Fibroblast of skin of scalp (primary cell): ENCODE measurements at regions not wholly inside any gene's neighbourhood (a gene's known extent, or its start where the extent isn't known, plus 50 kb on each side); places are given as distances from the start of the nearest gene placed in this dataset.
"Not testable (repeated sequence)": the region's sequence is repeated elsewhere in the genome, so short reads cannot be mapped to it uniquely, and the experiment has no call there.

ENCODE experiments used
- DNase-seq: peaks from one replicate; pipeline ENCODE4 v3.0.0-alpha.2; 2013

GRCh38 chr3:78430741-78431140, 1337.1 kb downstream of the ROBO1 start:
- peak; percentile 23 for DNase-seq

- DNase-seq, result peak; percentile 12
Measured at GRCh38 chr3:78434801-78435200, 1333.0 kb downstream of the ROBO1 start.

- no peak for DNase-seq
Measured at GRCh38 chr3:78455166-78455565, 1312.6 kb downstream of the ROBO1 start.

GRCh38 chr3:78455712-78456433, 1311.9 kb downstream of the ROBO1 start:
- no peak for DNase-seq

- DNase-seq, result no peak
Measured at GRCh38 chr3:78459796-78460195, 1308.0 kb downstream of the ROBO1 start.

- no peak for DNase-seq
Measured at GRCh38 chr3:78462021-78462420, 1305.8 kb downstream of the ROBO1 start.

- DNase-seq, result no peak
Measured at GRCh38 chr3:78476076-78476475, 1291.7 kb downstream of the ROBO1 start.

GRCh38 chr3:78481050-78481449, 1286.7 kb downstream of the ROBO1 start:
- DNase-seq, result no peak

GRCh38 chr3:78483090-78483489, 1284.7 kb downstream of the ROBO1 start:
- DNase-seq, result no peak

- no peak for DNase-seq
Measured at GRCh38 chr3:78494851-78495250, 1272.9 kb downstream of the ROBO1 start.

GRCh38 chr3:78495301-78495700, 1272.5 kb downstream of the ROBO1 start:
- no peak for DNase-seq

GRCh38 chr3:78496501-78496900, 1271.3 kb downstream of the ROBO1 start:
- no peak for DNase-seq

GRCh38 chr3:78497021-78497420, 1270.8 kb downstream of the ROBO1 start:
- no peak for DNase-seq

- no peak for DNase-seq
Measured at GRCh38 chr3:78497767-78498166, 1270.0 kb downstream of the ROBO1 start.

GRCh38 chr3:78506061-78506460, 1261.7 kb downstream of the ROBO1 start:
- DNase-seq, result no peak

GRCh38 chr3:78506581-78507195, 1261.1 kb downstream of the ROBO1 start:
- peak; percentile 53 for DNase-seq

GRCh38 chr3:78507196-78507984, 1260.4 kb downstream of the ROBO1 start:
- no peak for DNase-seq

GRCh38 chr3:78511840-78512239, 1256.0 kb downstream of the ROBO1 start:
- no peak for DNase-seq

GRCh38 chr3:78512786-78513185, 1255.0 kb downstream of the ROBO1 start:
- DNase-seq, result not testable (repeated sequence)

- no peak for DNase-seq
Measured at GRCh38 chr3:78516437-78516836, 1251.4 kb downstream of the ROBO1 start.

GRCh38 chr3:78516937-78517336, 1250.9 kb downstream of the ROBO1 start:
- DNase-seq, result no peak

GRCh38 chr3:78517965-78518364, 1249.8 kb downstream of the ROBO1 start:
- DNase-seq, result no peak

- peak; percentile 25 for DNase-seq
Measured at GRCh38 chr3:78519281-78519680, 1248.5 kb downstream of the ROBO1 start.

- DNase-seq, result no peak
Measured at GRCh38 chr3:78529601-78530000, 1238.2 kb downstream of the ROBO1 start.
